ENCODE measurements at regions not wholly inside any gene's neighbourhood (a gene's known extent, or its start where the extent isn't known, plus 50 kb on each side); places are given as distances from the start of the nearest gene placed in this dataset.
"Not testable (repeated sequence)": the region's sequence is repeated elsewhere in the genome, so short reads cannot be mapped to it uniquely, and the experiment has no call there.

DNA sequence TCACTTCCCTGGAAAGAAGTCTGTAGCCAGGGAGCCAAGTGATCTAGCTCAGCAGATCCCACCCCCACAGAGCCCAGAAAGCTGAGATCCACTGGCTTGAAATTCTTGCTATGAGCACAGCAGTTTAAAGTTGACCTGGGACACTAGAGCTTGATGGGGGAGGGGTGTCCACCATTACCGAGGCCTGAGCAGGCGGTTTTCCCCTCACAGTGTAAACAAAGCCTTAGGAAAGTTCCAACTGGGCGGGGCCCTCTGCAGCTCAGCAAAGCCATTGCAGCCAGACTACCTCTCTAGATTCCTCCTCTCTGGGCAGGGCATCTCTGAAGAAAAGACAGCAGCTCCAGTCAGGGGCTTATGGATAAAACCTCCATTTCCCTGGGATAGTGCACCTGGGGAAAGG, 887.2 kb upstream of the LRATD1 start:
- no peak overlapping the region for H3K4me3 Mint-ChIP-seq
- no peaks in the 10 kb centered on the region for H3K4me1 Mint-ChIP-seq (ENCODE audit: low read depth)
- H3K9me3 Mint-ChIP-seq: peaks cover 33% of the 10 kb centered on the region
- H3K36me3 Mint-ChIP-seq (ENCODE audit: low read depth): no peaks in the 10 kb centered on the region
- no peaks in the 10 kb centered on the region for H3K27me3 Mint-ChIP-seq (ENCODE audit: low read depth)
- no peak overlapping the region for H3K27ac Mint-ChIP-seq

GRCh38 chr2:13751955-13752354, 880.6 kb upstream of the LRATD1 start:
- no peaks in the 10 kb centered on the region for H3K36me3 Mint-ChIP-seq (ENCODE audit: low read depth)
- H3K4me3 Mint-ChIP-seq: no peak overlapping the region
- peaks cover 13% of the 10 kb centered on the region for H3K9me3 Mint-ChIP-seq
- H3K4me1 Mint-ChIP-seq (ENCODE audit: low read depth): no peaks in the 10 kb centered on the region
- no peak overlapping the region for H3K27ac Mint-ChIP-seq
- H3K27me3 Mint-ChIP-seq (ENCODE audit: low read depth): no peaks in the 10 kb centered on the region

DNA sequence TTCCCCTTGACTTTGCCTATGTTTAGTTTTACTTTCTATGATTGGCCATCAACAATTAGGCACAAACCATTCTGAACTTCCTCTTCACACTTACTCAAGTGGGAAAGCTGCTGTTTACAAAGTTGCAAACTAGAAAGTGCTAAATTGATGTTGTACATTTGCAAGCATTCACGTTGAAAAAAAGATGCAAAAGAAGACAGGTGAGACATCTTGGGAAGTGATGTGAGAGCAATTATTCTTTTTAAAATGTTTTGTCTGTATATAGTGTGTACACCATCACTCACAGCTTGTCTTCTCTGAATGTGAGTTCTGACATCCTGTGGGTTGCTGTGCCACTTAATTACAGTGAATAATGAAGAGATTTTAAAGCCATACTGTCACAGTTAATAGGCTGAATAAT, 874.1 kb upstream of the LRATD1 start:
- Mint-ChIP-seq H3K27ac (no peak overlapping the region), H3K9me3 (peaks cover 9% of the 10 kb centered on the region), H3K4me1 (ENCODE audit: low read depth) (no peaks in the 10 kb centered on the region), H3K4me3 (no peak overlapping the region), H3K36me3 (ENCODE audit: low read depth) (no peaks in the 10 kb centered on the region), H3K27me3 (ENCODE audit: low read depth) (no peaks in the 10 kb centered on the region)

GRCh38 chr2:13768274-13768673, 864.2 kb upstream of the LRATD1 start:
- Mint-ChIP-seq H3K27me3 (ENCODE audit: low read depth) (no peaks in the 10 kb centered on the region), H3K4me3 (no peak overlapping the region), H3K27ac (no peak overlapping the region), H3K36me3 (ENCODE audit: low read depth) (no peaks in the 10 kb centered on the region), H3K4me1 (ENCODE audit: low read depth) (no peaks in the 10 kb centered on the region), H3K9me3 (peaks cover 7% of the 10 kb centered on the region)

DNA sequence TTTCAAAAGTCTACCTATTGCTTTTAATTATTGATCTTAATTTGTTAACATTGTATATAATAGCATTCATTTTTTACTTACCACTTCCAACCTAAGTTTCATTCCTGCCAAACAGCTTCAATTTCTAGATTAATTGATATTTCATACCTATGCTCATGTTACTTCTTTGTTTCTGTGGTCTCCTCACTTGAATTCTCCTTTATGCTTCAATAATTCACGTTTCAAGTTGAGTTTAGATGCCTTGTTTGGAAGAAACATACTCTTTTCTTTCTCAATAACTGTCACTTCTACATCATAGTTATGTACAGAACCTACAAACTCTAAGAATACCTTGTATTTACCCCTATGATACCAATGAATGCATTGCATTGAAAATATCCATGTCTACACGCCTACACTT, 862.2 kb upstream of the LRATD1 start:
- Mint-ChIP-seq H3K27me3 (ENCODE audit: low read depth) (no peaks in the 10 kb centered on the region), H3K9me3 (peaks cover 10% of the 10 kb centered on the region), H3K4me1 (ENCODE audit: low read depth) (no peaks in the 10 kb centered on the region), H3K27ac (no peak overlapping the region), H3K36me3 (ENCODE audit: low read depth) (no peaks in the 10 kb centered on the region), H3K4me3 (no peak overlapping the region)

DNA sequence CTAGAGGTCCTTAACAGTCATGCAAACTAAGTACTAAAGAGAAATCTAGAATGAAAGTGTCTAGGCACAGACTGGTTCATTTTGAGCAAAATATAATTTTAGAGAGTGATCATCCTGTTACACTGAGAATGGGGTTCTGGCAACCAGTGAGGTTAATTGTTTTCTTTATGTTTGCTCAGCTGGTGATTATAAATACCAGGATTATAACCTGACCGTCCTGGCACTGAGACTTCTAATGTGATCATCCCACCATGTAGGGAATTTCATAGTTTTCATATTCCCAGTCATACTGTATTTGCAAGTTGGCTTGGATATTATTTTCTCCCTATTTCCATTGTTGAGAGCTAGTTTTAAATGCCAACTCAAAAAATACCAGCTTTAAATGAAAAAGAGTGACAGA, 852.5 kb upstream of the LRATD1 start:
- no peak overlapping the region for H3K27ac Mint-ChIP-seq
- no peak overlapping the region for H3K4me3 Mint-ChIP-seq
- peaks cover 10% of the 10 kb centered on the region for H3K9me3 Mint-ChIP-seq
- no peaks in the 10 kb centered on the region for H3K36me3 Mint-ChIP-seq (ENCODE audit: low read depth)
- H3K27me3 Mint-ChIP-seq (ENCODE audit: low read depth): no peaks in the 10 kb centered on the region
- H3K4me1 Mint-ChIP-seq (ENCODE audit: low read depth): no peaks in the 10 kb centered on the region

DNA sequence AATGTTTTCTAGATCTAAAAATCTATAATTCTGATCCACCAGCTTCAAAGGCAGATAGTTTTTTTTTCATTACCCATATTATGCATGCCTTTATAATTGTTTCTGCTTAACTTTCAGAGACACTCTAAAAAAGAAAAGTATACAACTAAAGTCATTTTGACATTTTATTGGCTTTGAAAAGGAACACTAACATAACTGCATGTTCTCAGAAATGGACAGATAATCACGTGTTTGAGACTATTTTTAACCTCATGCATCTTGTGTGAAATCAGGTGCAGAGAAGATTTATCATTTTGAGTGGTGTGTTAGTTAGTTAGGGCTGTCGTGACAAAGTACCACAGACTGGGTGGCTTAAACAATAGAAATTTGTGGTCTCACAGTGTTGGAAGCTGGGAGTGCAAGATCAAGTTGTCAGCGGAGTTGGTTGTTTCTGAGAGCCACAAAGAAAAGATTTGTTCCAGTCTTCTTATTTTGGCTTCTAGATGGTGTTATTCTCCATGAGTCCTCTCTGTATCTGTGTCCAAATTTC, 841.4 kb upstream of the LRATD1 start:
- no peak overlapping the region for H3K4me3 Mint-ChIP-seq
- H3K4me1 Mint-ChIP-seq (ENCODE audit: low read depth): no peaks in the 10 kb centered on the region
- no peaks in the 10 kb centered on the region for H3K27me3 Mint-ChIP-seq (ENCODE audit: low read depth)
- H3K27ac Mint-ChIP-seq: no peak overlapping the region
- peaks cover 3% of the 10 kb centered on the region for H3K9me3 Mint-ChIP-seq
- H3K36me3 Mint-ChIP-seq (ENCODE audit: low read depth): no peaks in the 10 kb centered on the region

DNA sequence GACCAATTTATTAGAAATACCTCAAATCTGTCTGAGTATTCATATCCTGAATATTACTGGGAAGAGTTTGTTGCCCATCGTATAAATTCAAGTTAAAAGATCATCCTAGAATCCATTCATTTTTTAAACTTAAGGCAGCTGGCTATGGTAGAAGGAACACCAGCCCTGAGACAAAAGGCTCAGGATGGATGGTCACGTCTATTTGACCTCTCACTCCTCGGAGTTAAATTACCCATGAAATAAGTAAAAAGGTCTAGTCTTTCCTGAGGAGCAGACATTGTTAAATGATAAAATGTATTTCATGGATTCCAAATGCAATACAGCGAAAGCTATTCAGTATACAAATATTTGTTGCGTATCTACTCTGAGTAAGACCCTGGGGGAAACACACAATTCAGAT, 826.0 kb upstream of the LRATD1 start:
- no peak overlapping the region for H3K4me3 Mint-ChIP-seq
- no peak overlapping the region for H3K27ac Mint-ChIP-seq
- no peaks in the 10 kb centered on the region for H3K9me3 Mint-ChIP-seq
- H3K27me3 Mint-ChIP-seq (ENCODE audit: low read depth): no peaks in the 10 kb centered on the region
- H3K36me3 Mint-ChIP-seq (ENCODE audit: low read depth): no peaks in the 10 kb centered on the region
- H3K4me1 Mint-ChIP-seq (ENCODE audit: low read depth): no peaks in the 10 kb centered on the region

DNA sequence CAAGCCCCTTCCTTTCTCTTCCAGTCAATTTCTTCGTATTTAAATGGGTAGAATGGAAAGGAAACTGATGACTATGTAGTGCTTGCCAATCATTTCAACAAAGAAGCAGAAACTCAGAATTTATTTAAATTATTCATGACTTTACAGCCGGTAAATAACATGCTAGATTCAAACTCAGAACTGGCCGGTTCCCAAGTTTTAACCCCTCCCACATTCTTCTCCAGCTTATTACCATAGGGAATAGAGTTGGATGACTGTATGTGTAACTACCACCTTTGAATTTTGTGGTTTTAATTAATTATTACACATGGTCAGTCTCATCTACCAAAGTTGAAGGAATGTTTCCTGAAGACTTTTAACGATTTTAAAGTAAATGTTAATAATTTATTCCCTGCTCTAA, 819.3 kb upstream of the LRATD1 start:
- Mint-ChIP-seq H3K9me3 (no peaks in the 10 kb centered on the region), H3K36me3 (ENCODE audit: low read depth) (no peaks in the 10 kb centered on the region), H3K4me3 (no peak overlapping the region), H3K4me1 (ENCODE audit: low read depth) (no peaks in the 10 kb centered on the region), H3K27me3 (ENCODE audit: low read depth) (no peaks in the 10 kb centered on the region), H3K27ac (no peak overlapping the region)

- Mint-ChIP-seq H3K36me3 (ENCODE audit: low read depth) (no peaks in the 10 kb centered on the region), H3K27ac (no peak overlapping the region), H3K4me1 (ENCODE audit: low read depth) (no peaks in the 10 kb centered on the region), H3K4me3 (no peak overlapping the region), H3K27me3 (ENCODE audit: low read depth) (no peaks in the 10 kb centered on the region), H3K9me3 (no peaks in the 10 kb centered on the region)
Measured at GRCh38 chr2:13818002-13818401, 814.5 kb upstream of the LRATD1 start.

GRCh38 chr2:13819896-13820295, 812.6 kb upstream of the LRATD1 start:
- no peak overlapping the region for H3K27ac Mint-ChIP-seq
- no peak overlapping the region for H3K4me3 Mint-ChIP-seq
- no peaks in the 10 kb centered on the region for H3K36me3 Mint-ChIP-seq (ENCODE audit: low read depth)
- H3K27me3 Mint-ChIP-seq (ENCODE audit: low read depth): no peaks in the 10 kb centered on the region
- H3K9me3 Mint-ChIP-seq: no peaks in the 10 kb centered on the region
- no peaks in the 10 kb centered on the region for H3K4me1 Mint-ChIP-seq (ENCODE audit: low read depth)

DNA sequence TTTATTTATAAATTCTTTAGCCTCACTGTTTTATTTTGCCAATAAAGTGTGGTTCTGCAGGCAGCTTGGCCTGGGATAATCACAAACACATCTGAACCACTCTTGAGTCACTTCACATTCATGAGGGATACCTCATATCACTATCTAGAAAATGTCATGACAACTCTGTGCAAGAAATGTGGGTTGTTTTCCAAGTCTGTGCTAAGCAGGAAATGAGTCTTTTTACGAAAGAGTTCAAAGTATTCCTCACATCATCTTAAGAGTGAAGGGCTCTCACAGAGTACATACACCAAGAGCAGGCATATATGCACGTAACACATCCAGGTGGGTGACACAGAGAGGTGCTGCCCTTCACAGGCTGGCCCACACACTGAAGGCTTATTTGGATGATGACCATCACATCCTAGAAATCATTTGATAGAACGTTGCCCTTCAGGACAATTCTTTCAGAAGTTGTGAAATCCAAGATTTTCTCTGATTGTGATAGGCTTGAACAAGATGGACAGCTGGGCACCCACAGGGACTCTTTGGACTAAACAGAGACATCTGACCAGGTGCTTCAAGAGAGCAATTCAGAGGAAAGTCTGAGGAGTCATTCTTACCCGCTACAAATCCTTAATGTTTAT, 811.1 kb upstream of the LRATD1 start:
- Mint-ChIP-seq H3K4me1 (ENCODE audit: low read depth) (no peaks in the 10 kb centered on the region), H3K36me3 (ENCODE audit: low read depth) (no peaks in the 10 kb centered on the region), H3K27me3 (ENCODE audit: low read depth) (no peaks in the 10 kb centered on the region)

DNA sequence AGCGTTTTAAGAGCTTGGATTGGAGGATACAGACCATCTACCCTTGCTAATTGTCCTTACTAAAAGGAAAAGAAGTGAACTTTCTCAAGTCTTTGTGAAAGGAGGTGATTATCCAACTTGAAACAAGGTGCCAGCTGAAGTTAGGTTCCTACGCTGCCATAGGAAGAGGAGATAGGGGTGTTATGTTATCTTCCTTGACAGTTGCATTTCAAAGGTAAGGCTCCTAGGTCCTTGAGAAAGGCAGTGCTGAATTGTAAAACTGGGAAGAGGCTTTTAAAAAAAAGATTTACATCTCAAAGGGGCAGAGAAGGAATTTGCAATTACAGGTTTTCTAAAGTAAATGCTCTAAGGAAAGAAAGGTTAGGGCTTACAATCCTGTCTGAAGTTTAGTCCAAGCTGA, 810.2 kb upstream of the LRATD1 start:
- Mint-ChIP-seq H3K4me3 (no peak overlapping the region), H3K9me3 (no peaks in the 10 kb centered on the region), H3K27me3 (ENCODE audit: low read depth) (no peaks in the 10 kb centered on the region), H3K4me1 (ENCODE audit: low read depth) (no peaks in the 10 kb centered on the region), H3K27ac (no peak overlapping the region), H3K36me3 (ENCODE audit: low read depth) (no peaks in the 10 kb centered on the region)

More for the DNA sequence above, 811.1 kb upstream of the LRATD1 start:
- Mint-ChIP-seq H3K4me3 (no peak overlapping the region), H3K27ac (no peak overlapping the region), H3K9me3 (no peaks in the 10 kb centered on the region)

GRCh38 chr2:13826314-13826853, 806.1 kb upstream of the LRATD1 start:
- H3K4me3 Mint-ChIP-seq: no peak overlapping the region
- no peaks in the 10 kb centered on the region for H3K36me3 Mint-ChIP-seq (ENCODE audit: low read depth)
- peaks cover 6% of the 10 kb centered on the region for H3K9me3 Mint-ChIP-seq
- H3K27ac Mint-ChIP-seq: no peak overlapping the region
- no peaks in the 10 kb centered on the region for H3K27me3 Mint-ChIP-seq (ENCODE audit: low read depth)
- no peaks in the 10 kb centered on the region for H3K4me1 Mint-ChIP-seq (ENCODE audit: low read depth)

DNA sequence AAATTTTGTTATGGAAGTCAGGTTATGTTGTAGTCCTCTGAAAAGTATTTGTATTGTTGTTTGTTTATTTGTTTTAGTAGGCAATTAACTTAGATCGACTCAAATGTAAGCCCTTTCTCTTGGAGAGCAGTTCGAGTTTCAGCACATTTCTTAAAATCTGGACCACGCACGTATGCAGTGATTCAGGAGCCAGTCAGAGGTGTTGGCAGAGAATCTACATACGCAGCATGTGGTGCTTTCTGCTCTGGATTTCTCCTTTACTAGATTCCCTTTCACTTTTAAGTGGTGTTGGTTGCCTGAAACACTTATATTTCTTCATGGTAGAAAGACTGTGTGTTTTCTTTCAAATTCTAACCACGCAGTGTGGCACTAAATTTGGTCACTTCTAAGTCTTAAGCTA, 773.9 kb upstream of the LRATD1 start:
- no peaks in the 10 kb centered on the region for H3K4me1 Mint-ChIP-seq (ENCODE audit: low read depth)
- no peak overlapping the region for H3K4me3 Mint-ChIP-seq
- H3K27me3 Mint-ChIP-seq (ENCODE audit: low read depth): no peaks in the 10 kb centered on the region
- H3K27ac Mint-ChIP-seq: no peak overlapping the region
- H3K9me3 Mint-ChIP-seq: peaks cover 12% of the 10 kb centered on the region
- H3K36me3 Mint-ChIP-seq (ENCODE audit: low read depth): no peaks in the 10 kb centered on the region

- H3K27me3 Mint-ChIP-seq (ENCODE audit: low read depth); H3K4me1 Mint-ChIP-seq (ENCODE audit: low read depth); H3K27ac Mint-ChIP-seq; H3K4me3 Mint-ChIP-seq; H3K9me3 Mint-ChIP-seq; H3K36me3 Mint-ChIP-seq (ENCODE audit: low read depth): not testable (repeated sequence)
Measured at GRCh38 chr2:13868275-13868674, 764.2 kb upstream of the LRATD1 start.

Data from T-helper 1 cell treated with Interleukin-12 subunit alpha and Interleukin-12 subunit beta and Interleukin-4 antibody, amounts not matched to agents 30 μg/mL and 1 μg/mL, for 36 hours (primary cell).